ENCODE measurements at regions not wholly inside any gene's neighbourhood (a gene's known extent, or its start where the extent isn't known, plus 50 kb on each side); places are given as distances from the start of the nearest gene placed in this dataset.
"Not testable (repeated sequence)": the region's sequence is repeated elsewhere in the genome, so short reads cannot be mapped to it uniquely, and the experiment has no call there.

DNA sequence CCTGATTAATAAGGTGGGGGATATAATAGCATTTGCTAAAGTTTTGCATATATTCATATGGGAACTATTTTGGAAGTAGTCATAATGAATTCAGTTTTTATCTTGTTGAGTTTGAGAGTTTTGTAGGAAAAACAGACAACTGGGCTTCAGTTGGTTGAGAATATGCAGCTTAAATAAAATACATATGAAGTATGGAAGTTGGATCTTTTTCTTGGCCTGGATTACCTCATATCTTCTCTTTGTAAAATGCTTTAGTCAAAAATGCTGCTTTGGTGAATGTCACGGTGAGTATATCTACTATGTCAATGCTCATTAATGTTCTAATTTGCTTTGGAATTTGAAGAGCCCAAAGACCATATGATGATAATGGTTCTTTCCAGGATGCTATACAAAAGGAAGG is 552.2 kb upstream of the LMO3 start:
- H3K27ac ChIP-seq, result no peak overlapping the region
- TF ChIP-seq, protein P1, sequence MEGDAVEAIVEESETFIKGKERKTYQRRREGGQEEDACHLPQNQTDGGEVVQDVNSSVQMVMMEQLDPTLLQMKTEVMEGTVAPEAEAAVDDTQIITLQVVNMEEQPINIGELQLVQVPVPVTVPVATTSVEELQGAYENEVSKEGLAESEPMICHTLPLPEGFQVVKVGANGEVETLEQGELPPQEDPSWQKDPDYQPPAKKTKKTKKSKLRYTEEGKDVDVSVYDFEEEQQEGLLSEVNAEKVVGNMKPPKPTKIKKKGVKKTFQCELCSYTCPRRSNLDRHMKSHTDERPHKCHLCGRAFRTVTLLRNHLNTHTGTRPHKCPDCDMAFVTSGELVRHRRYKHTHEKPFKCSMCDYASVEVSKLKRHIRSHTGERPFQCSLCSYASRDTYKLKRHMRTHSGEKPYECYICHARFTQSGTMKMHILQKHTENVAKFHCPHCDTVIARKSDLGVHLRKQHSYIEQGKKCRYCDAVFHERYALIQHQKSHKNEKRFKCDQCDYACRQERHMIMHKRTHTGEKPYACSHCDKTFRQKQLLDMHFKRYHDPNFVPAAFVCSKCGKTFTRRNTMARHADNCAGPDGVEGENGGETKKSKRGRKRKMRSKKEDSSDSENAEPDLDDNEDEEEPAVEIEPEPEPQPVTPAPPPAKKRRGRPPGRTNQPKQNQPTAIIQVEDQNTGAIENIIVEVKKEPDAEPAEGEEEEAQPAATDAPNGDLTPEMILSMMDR (conservative IDR thresholded peaks at IDR 0.05), result no peak

DNA sequence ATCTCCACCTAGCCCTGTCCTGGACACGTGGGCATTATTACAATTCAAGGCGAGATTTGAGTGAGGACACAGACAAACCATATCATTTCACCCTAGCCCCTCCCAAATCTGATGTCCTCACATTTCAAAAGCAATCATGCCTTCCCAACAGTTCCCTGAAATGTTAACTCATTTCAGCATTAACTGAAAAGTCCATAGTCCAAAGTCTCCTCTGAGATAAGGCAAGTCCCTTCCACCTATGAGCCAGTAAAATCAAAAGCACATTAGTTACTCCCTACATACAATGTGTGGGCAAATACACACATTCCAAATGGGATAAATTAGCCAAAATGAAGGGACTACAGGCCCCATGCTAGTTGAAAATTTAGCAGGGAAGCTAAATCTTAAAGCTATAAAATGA is 546.0 kb upstream of the LMO3 start:
- TF ChIP-seq, protein P1 (conservative IDR thresholded peaks at IDR 0.05), result no peak
- H3K27ac ChIP-seq, result no peak overlapping the region

DNA sequence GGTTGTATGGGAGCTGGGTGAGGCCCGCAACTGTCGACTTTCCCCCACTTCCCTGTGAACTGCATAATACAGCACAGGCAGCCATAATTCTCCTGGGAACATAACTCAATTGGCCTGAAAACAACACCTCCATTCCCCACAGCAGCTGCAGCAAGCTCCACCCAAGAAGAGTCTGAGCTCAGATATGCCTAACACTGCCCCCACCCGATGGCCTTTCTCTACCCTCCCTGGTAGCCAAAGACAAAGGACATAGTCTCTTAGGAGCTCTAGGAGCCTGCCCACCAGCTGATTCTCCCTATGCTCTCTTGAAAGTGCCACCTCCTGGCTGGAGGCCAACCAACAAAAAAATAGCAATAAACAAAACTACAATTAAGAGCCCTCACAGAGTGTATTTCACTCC is 542.7 kb upstream of the LMO3 start:
- TF ChIP-seq, protein P1 (conservative IDR thresholded peaks at IDR 0.05), result no peak
- H3K27ac ChIP-seq, result no peak overlapping the region

DNA sequence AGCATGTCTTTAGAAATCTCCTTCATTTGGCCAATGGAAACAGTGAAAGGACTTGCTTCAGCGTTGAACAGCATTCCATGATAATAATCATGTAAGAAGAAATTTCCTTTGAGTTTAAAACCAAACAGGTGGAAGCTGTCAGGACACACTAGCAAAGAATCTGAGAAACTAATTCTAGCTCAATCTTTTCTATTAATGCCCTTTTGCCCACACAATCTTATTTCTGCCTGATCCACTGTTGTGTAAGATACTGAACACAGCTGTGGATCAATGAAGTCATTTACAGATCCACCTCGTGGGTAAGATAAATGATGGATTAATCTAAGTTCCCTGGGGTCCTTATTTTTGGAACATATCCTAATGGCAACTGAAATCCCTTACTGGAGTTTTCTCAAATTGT is 536.9 kb upstream of the LMO3 start:
- TF ChIP-seq, protein P1 (conservative IDR thresholded peaks at IDR 0.05), result no peak
- no peak overlapping the region for H3K27ac ChIP-seq

DNA sequence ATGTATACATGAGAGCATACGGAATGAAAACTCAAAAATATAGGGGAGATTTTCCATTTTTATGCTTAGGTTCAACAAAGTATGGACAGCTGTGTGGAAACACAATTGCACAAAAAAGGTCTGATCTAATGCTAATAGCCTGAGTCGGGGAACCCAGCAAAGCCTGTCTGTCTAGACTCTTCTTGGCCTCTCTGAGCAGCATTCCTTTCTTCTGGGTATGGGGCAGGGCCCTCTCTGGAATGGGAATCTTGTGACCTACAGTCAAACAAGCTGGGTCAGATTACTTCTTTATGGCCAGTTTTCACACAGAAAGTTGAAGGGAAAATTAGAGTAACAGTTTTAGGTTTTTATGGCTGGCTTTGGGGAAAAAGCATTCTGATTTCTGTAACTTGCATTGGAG is 534.0 kb upstream of the LMO3 start:
- TF ChIP-seq, protein P1 (conservative IDR thresholded peaks at IDR 0.05), result no peak
- H3K27ac ChIP-seq, result no peak overlapping the region

DNA sequence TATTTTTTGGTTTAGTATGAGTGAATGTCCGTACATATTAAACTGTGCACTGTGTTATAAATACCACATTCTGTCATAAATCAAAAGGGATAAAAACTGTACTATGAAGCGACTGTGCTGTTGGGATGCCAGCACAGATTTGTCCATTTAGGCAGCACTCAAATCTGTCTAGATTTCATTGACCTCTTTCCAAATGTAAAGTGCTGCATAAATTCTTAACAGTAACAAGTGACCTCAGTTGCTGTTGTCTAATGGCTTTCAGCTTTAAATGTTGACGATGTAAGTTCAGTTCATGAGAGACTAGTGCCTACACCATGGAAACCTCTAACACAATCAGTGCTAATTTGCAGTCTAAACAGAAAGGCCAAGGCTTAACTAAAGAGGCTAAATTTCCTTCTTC is 531.4 kb upstream of the LMO3 start:
- H3K27ac ChIP-seq, result no peak overlapping the region
- TF ChIP-seq, protein P1 (conservative IDR thresholded peaks at IDR 0.05), result no peak

DNA sequence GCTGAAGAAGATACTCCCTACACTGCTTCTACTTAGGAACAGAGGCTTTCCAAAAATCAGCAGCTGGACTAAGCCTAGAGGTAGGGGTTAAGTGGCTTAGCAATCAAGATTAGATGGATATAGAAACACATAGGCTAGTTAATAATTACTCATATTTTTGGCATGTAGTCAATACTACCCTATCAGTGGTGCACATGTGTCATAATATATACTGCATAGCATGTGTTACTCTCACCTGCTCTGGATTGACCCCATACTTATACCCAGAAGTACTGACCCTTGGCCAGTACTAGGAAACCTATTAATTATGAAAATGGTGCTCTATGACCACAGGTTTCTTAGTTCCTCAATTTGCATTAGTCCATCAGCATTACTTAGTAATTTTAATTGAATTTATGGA is 528.4 kb upstream of the LMO3 start:
- H3K27ac ChIP-seq, result no peak overlapping the region
- TF ChIP-seq, protein P1 (conservative IDR thresholded peaks at IDR 0.05), result no peak

DNA sequence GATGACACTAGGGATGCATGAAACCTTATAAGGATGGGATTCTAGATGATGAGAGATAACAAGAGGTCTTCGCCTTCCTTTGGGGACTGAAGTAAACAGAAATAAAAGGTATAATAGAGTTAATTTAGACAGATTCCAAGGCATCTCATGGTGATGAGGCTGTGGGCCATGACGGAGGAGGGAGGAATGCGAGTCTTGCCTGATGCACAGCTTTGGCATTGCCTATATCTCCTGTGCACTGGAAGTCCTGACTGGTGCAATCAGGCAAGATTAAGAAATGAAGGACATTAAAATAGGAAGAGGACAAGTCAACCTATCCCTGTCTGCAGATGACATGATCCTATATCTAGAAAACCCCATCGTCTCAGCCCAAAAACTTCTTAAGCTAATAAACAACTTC is 526.4 kb upstream of the LMO3 start:
- TF ChIP-seq, protein P1 (conservative IDR thresholded peaks at IDR 0.05), result no peak
- no peak overlapping the region for H3K27ac ChIP-seq

DNA sequence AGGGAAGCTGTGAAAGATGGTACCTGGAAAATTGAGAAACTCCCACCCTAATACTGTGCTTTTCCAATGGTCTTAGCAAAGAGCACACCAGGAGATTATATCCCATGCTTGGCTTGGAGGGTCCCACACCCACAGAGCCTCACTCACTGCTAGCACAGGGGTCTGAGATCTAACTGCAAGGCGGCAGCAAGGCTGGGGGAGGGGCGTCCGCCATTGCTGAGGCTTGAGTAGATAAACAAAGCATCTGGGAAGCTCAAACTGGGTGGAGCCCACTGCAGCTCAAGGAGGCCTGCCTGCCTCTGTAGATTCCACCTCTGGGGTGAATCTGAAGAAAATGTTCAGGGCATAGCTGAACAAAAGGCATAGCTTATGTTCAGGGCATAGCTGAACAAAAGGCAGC is 510.6 kb upstream of the LMO3 start:
- not testable (repeated sequence) for H3K27ac ChIP-seq

Measured in VCaP (cell line).